GM23338 (cell line): ENCODE measurements at regions not wholly inside any gene's neighbourhood (a gene's known extent, or its start where the extent isn't known, plus 50 kb on each side); places are given as distances from the start of the nearest gene placed in this dataset.
A peak's percentile ranks its signal among the peaks of the same experiment; 100 is the strongest.

Source experiments
- ATAC-seq: fragments of 200-7000 bp; cut with Tn5 transposase; 3 replicates; pipeline ENCODE4 v1.9.1; 2020
- DNase-seq: peaks from one replicate; pipeline ENCODE4 v3.0.0-alpha.2; 2015; ENCODE audit warnings: low spot score
- H2AFZ ChIP-seq: fragments of 200-600 bp; sonication (generic); 2 replicates; pipeline ENCODE4 v1.8.0; 2016; ENCODE audit warnings: antibody characterized with exemption, mild to moderate bottlenecking, moderate library complexity
- H3F3A ChIP-seq: fragments of 200-600 bp; sonication (generic); replicated peaks from 2 replicates; pipeline ENCODE4 v1.8.0; 2017; ENCODE audit warnings: antibody characterized with exemption, mixed run types, low read depth
- H3K27ac ChIP-seq: fragments of 200-600 bp; sonication (generic); 2 replicates; pipeline ENCODE4 v1.6.1; 2016; ENCODE audit warnings: low read depth
- H3K27me3 ChIP-seq: fragments of 200-600 bp; sonication (generic); 2 replicates; pipeline ENCODE4 v1.8.0; 2016; ENCODE audit warnings: mild to moderate bottlenecking, mixed run types, moderate library complexity; ENCODE audit not compliant: insufficient read depth
- H3K36me3 ChIP-seq: fragments of 200-600 bp; sonication (generic); 2 replicates; pipeline ENCODE4 v1.8.0; 2016; ENCODE audit warnings: mild to moderate bottlenecking; ENCODE audit not compliant: insufficient read depth
- H3K4me1 ChIP-seq: fragments of 200-600 bp; sonication (generic); 2 replicates; pipeline ENCODE4 v1.8.0; 2016; ENCODE audit warnings: mild to moderate bottlenecking, moderate library complexity; ENCODE audit not compliant: insufficient read depth
- H3K4me2 ChIP-seq: fragments of 200-600 bp; sonication (generic); 2 replicates; pipeline ENCODE4 v1.7.1; 2017; ENCODE audit warnings: mixed run types
- H3K4me3 ChIP-seq: fragments of 200-600 bp; sonication (generic); 2 replicates; pipeline ENCODE4 v1.6.1; 2016; ENCODE audit warnings: mixed run types
- H3K79me2 ChIP-seq: fragments of 200-600 bp; sonication (generic); replicated peaks from 2 replicates; pipeline ENCODE4 v1.8.0; 2017; ENCODE audit warnings: mild to moderate bottlenecking; ENCODE audit not compliant: insufficient read depth
- H3K9me2 ChIP-seq: fragments of 200-600 bp; sonication (generic); 2 replicates; pipeline ENCODE4 v1.8.0; 2017; ENCODE audit not compliant: insufficient read depth
- H4K20me1 ChIP-seq: fragments of 200-600 bp; sonication (generic); replicated peaks from 2 replicates; pipeline ENCODE4 v1.8.0; 2017; ENCODE audit warnings: mild to moderate bottlenecking; ENCODE audit not compliant: insufficient read depth
- H3K27ac Mint-ChIP-seq: 2 replicates; pipeline ENCODE4 v1.8.0; 2020; ENCODE audit warnings: inconsistent platforms, mild to moderate bottlenecking, moderate library complexity, mixed read lengths
- H3K27me3 Mint-ChIP-seq: 3 replicates; pipeline ENCODE4 v1.8.0; 2022; ENCODE audit warnings: low read depth, mild to moderate bottlenecking, moderate library complexity, mixed read lengths, inconsistent platforms; ENCODE audit not compliant: insufficient read depth, poor library complexity
- H3K36me3 Mint-ChIP-seq: 3 replicates; pipeline ENCODE4 v1.8.0; 2021; ENCODE audit warnings: low read depth, mild to moderate bottlenecking, inconsistent platforms, moderate library complexity, mixed read lengths
- H3K4me1 Mint-ChIP-seq: 3 replicates; pipeline ENCODE4 v1.8.0; 2020; ENCODE audit warnings: mild to moderate bottlenecking, inconsistent platforms, mixed read lengths
- H3K4me3 Mint-ChIP-seq: 3 replicates; pipeline ENCODE4 v1.8.0; 2021; ENCODE audit warnings: moderate library complexity, mild to moderate bottlenecking, inconsistent platforms, mixed read lengths
- H3K9me3 Mint-ChIP-seq: 3 replicates; pipeline ENCODE4 v1.8.0; 2020; ENCODE audit warnings: moderate library complexity, mild to moderate bottlenecking, inconsistent platforms, mixed read lengths
- CREB1 ChIP-seq: fragments of 250-450 bp; sonication (Bioruptor Pico); IDR thresholded peaks from 2 replicates; pipeline ENCODE4 v1.5.0; 2020; ENCODE audit warnings: low read depth, mild to moderate bottlenecking, moderate library complexity
- CTCF ChIP-seq, 2 experiments: fragments of 200-600 bp in 1 of 2; sonication (generic) in 1 of 2; conservative IDR thresholded peaks; 2 replicates each; pipeline versions ENCODE4 v1.5.1 to v1.6.1; 2016 to 2017; ENCODE audit warnings: antibody characterized with exemption in 2 of 2, low read depth in 2 of 2, mild to moderate bottlenecking in 2 of 2, moderate library complexity in 1 of 2
- ETS1 ChIP-seq: IDR thresholded peaks from 2 replicates; pipeline ENCODE4 v1.6.1; 2016; ENCODE audit warnings: antibody characterized with exemption
- EZH2 ChIP-seq: fragments of 200-600 bp; sonication (generic); IDR thresholded peaks from one replicate; pipeline ENCODE4 v1.8.0; 2017; ENCODE audit warnings: antibody characterized with exemption, mild to moderate bottlenecking, low read depth; ENCODE audit not compliant: unreplicated experiment
- NANOG ChIP-seq: IDR thresholded peaks from 2 replicates; pipeline ENCODE4 v1.6.1; 2016; ENCODE audit warnings: antibody characterized with exemption, borderline replicate concordance
- POLR2AphosphoS5 ChIP-seq: IDR thresholded peaks from 2 replicates; pipeline ENCODE4 v1.6.1; 2016; ENCODE audit warnings: antibody characterized with exemption, low read depth
- STAT1 ChIP-seq: IDR thresholded peaks from one replicate; pipeline ENCODE4 v1.6.1; 2016; ENCODE audit warnings: antibody characterized with exemption; ENCODE audit not compliant: unreplicated experiment
- ZNF114 ChIP-seq: fragments of 250-450 bp; sonication (Bioruptor Pico); IDR thresholded peaks from 2 replicates; pipeline ENCODE4 v1.5.0; 2020; ENCODE audit warnings: mild to moderate bottlenecking, moderate library complexity

GRCh38 chr3:66744521-66744920, 243.7 kb upstream of the LRIG1 start:
- no peaks in the 10 kb centered on the region for H4K20me1 ChIP-seq
- no peaks in the 10 kb centered on the region for H3K36me3 ChIP-seq
- no peaks in the 10 kb centered on the region for H3K9me3 Mint-ChIP-seq

GRCh38 chr3:66744986-66745385, 244.2 kb upstream of the LRIG1 start:
- ATAC-seq = no peak
- no peak for DNase-seq
- H4K20me1 ChIP-seq = no peaks in the 10 kb centered on the region
- Mint-ChIP-seq H3K36me3 (no peaks in the 10 kb centered on the region), H3K27me3 (peaks cover 4% of the 10 kb centered on the region), H3K4me1 (peaks cover 2% of the 10 kb centered on the region; the same call in 1 of the 3 replicates), H3K9me3 (no peaks in the 10 kb centered on the region), H3K27ac (no peak overlapping the region), H3K4me3 (no peak overlapping the region)
- H3K36me3 ChIP-seq = no peaks in the 10 kb centered on the region
- no peak for TF ChIP-seq NANOG
- TF ChIP-seq STAT1 = no peak
- no peak for TF ChIP-seq POLR2AphosphoS5
- TF ChIP-seq CREB1 = no peak
- TF ChIP-seq EZH2 = no peak
- TF ChIP-seq CTCF (conservative IDR thresholded peaks at IDR 0.05; ENCODE audit: low read depth in 2 of 2) = no peak
- no peak for TF ChIP-seq ETS1
- no peak for TF ChIP-seq ZNF114 (CRISPR knock-in tag)
- H3K4me2 ChIP-seq = no peak overlapping the region
- no peaks in the 10 kb centered on the region for H3F3A ChIP-seq
- H3K9me2 ChIP-seq = peaks cover 9% of the 10 kb centered on the region
- no peaks in the 10 kb centered on the region for H3K27me3 ChIP-seq
- no peaks in the 10 kb centered on the region for H3K4me1 ChIP-seq
- peak overlapping the region; percentile 6; the same call in 1 of the 2 replicates for H2AFZ ChIP-seq
- H3K27ac ChIP-seq = no peak overlapping the region
- no peaks in the 10 kb centered on the region for H3K79me2 ChIP-seq
- no peak overlapping the region for H3K4me3 ChIP-seq

More at GRCh38 chr3:66744521-66744920, 243.7 kb upstream of the LRIG1 start:
- Histone ChIP-seq H3K4me3 (no peak overlapping the region), H3K27me3 (no peaks in the 10 kb centered on the region), H3K4me1 (no peaks in the 10 kb centered on the region), H3K9me2 (peaks cover 9% of the 10 kb centered on the region), H3K27ac (no peak overlapping the region), H3K4me2 (no peak overlapping the region), H3K79me2 (no peaks in the 10 kb centered on the region), H2AFZ (no peak overlapping the region), H3F3A (no peaks in the 10 kb centered on the region)
- Mint-ChIP-seq H3K4me3 (no peak overlapping the region), H3K27me3 (peaks cover 4% of the 10 kb centered on the region), H3K4me1 (peaks cover 2% of the 10 kb centered on the region; the same call in 1 of the 3 replicates), H3K27ac (no peak overlapping the region), H3K36me3 (no peaks in the 10 kb centered on the region)
- ATAC-seq (no peak), DNase-seq (no peak)
- TF ChIP-seq STAT1 (no peak), ETS1 (no peak), CTCF (conservative IDR thresholded peaks at IDR 0.05; ENCODE audit: low read depth in 2 of 2) (no peak)
